OCI-LY7 (cell line): ENCODE measurements at regions not wholly inside any gene's neighbourhood (a gene's known extent, or its start where the extent isn't known, plus 50 kb on each side); places are given as distances from the start of the nearest gene placed in this dataset.

Source experiments
- BruUV-seq: library from RNA; stranded (reverse); fragments of 400-500 nt; replicated peaks from 2 replicates; lab custom pipeline; 2021; lab: Mats Ljungman, UMichigan
- CTCF ChIA-PET: fragments of 300-600 bp; sonication (Branson Sonifier 250); formaldehyde crosslinking; loops from one replicate; lab custom pipeline; 2022; ENCODE audit warnings: antibody characterized with exemption; ENCODE audit not compliant: unreplicated experiment; lab: Charles Lee
- POLR2A ChIA-PET: fragments of 300-600 bp; sonication (Branson Sonifier 250); formaldehyde crosslinking; loops from one replicate; lab custom pipeline; 2022; ENCODE audit warnings: antibody characterized with exemption; lab: Charles Lee
- DNase-seq: peaks from one replicate; pipeline ENCODE4 v3.0.0-alpha.2; 2015; ENCODE audit warnings: low spot score
- H2AFZ ChIP-seq: fragments of 200-600 bp; sonication (generic), shearing (Covaris generic); 2 replicates; pipeline ENCODE4 v1.6.1; 2014; ENCODE audit warnings: mild to moderate bottlenecking, antibody characterized with exemption, low read length, moderate library complexity
- H3K27ac ChIP-seq: fragments of 200-600 bp; sonication (generic); 2 replicates; pipeline ENCODE4 v1.5.1; 2014; ENCODE audit warnings: mixed run types, low read depth, mild to moderate bottlenecking, moderate library complexity, low read length, inconsistent platforms; ENCODE audit not compliant: poor library complexity, severe bottlenecking
- H3K36me3 ChIP-seq: fragments of 200-600 bp; sonication (generic); 2 replicates; pipeline ENCODE4 v1.6.1; 2014; ENCODE audit warnings: mild to moderate bottlenecking, antibody characterized with exemption, low read length, moderate library complexity, mixed read lengths; ENCODE audit not compliant: insufficient read depth
- H3K4me1 ChIP-seq: fragments of 200-600 bp; sonication (generic); 2 replicates; pipeline ENCODE4 v1.5.1; 2014; ENCODE audit warnings: mild to moderate bottlenecking, low read length; ENCODE audit not compliant: insufficient read depth, poor library complexity, severe bottlenecking
- H3K4me2 ChIP-seq: fragments of 200-600 bp; sonication (generic); 2 replicates; pipeline ENCODE4 v1.6.1; 2014; ENCODE audit warnings: mild to moderate bottlenecking, low read length
- H3K4me3 ChIP-seq: fragments of 200-600 bp; sonication (generic); 2 replicates; pipeline ENCODE4 v1.5.1; 2014; ENCODE audit warnings: mild to moderate bottlenecking, low read depth, low read length; ENCODE audit not compliant: poor library complexity, severe bottlenecking
- H3K79me2 ChIP-seq: fragments of 200-600 bp; sonication (generic); 2 replicates; pipeline ENCODE4 v1.6.1; 2016; ENCODE audit warnings: low read depth, mild to moderate bottlenecking, low read length, moderate library complexity, mixed read lengths; ENCODE audit not compliant: insufficient read depth
- H3K9me2 ChIP-seq: fragments of 200-600 bp; sonication (generic); 2 replicates; pipeline ENCODE4 v1.6.1; 2016; ENCODE audit warnings: mild to moderate bottlenecking, low read length, mixed read lengths; ENCODE audit not compliant: insufficient read depth
- H3K9me3 ChIP-seq: fragments of 200-600 bp; sonication (generic); 2 replicates; pipeline ENCODE4 v1.6.1; 2014; ENCODE audit warnings: mild to moderate bottlenecking, mixed run types, low read length, mixed read lengths
- H4K20me1 ChIP-seq: fragments of 200-600 bp; sonication (generic); 2 replicates; pipeline ENCODE4 v1.6.1; 2014; ENCODE audit warnings: mild to moderate bottlenecking, antibody characterized with exemption, low read length, moderate library complexity, mixed read lengths; ENCODE audit not compliant: insufficient read depth
- CTCF ChIP-seq: fragments of 200-600 bp; sonication (generic); conservative IDR thresholded peaks from 2 replicates; pipeline ENCODE4 v1.5.1; 2014; ENCODE audit warnings: mild to moderate bottlenecking, antibody characterized with exemption, low read length, moderate library complexity, mixed read lengths
- EZH2phosphoT487 ChIP-seq: fragments of 200-600 bp; sonication (generic); IDR thresholded peaks from 2 replicates; pipeline ENCODE4 v1.6.1; 2018; ENCODE audit warnings: low read depth, borderline replicate concordance, mild to moderate bottlenecking, mixed run types, antibody characterized with exemption, low read length, moderate library complexity, mixed read lengths
- intact Hi-C: fragments of 100-400 bp; cut with micrococcal nuclease; formaldehyde crosslinking; loops from one replicate; pipeline ENCODE4 v1.10.0; 2022; ENCODE audit not compliant: unreplicated experiment

GRCh38 chr18:49701190-49701589, 112.1 kb downstream of the ACAA2 start:
- intact Hi-C loops = no loop called here
- CTCF ChIA-PET = no interaction called here

DNA sequence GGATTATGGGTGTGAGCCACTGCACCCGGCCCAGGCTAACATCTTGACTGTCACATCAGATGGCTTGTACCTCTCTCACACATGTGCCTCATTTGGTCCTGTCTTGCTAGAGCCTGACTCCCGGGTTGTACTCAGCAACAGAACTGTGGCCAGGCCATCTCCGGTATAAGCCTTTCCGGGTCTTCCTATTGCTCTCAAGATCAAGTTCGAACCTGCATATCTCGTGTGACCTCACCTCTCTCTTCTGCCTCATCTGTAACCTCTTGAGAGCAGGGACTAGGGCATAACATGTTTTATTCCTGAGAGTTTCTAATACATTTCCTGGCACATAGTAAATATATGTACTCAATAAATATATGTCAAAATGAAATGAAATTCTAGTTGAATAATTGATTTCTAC, 114.0 kb downstream of the ACAA2 start:
- H2AFZ ChIP-seq = no peak overlapping the region
- H3K4me1 ChIP-seq = no peaks in the 10 kb centered on the region
- ChIA-PET CTCF (no interaction called here), POLR2A (no interaction called here)
- no peak overlapping the region for H3K4me2 ChIP-seq
- no peaks in the 10 kb centered on the region for H4K20me1 ChIP-seq
- no peak overlapping the region for H3K4me3 ChIP-seq
- BruUV-seq = no TSS peak
- H3K36me3 ChIP-seq = no peaks in the 10 kb centered on the region
- no peak for DNase-seq
- no peaks in the 10 kb centered on the region for H3K9me2 ChIP-seq
- intact Hi-C loops = no loop called here
- H3K27ac ChIP-seq = no peak overlapping the region
- H3K9me3 ChIP-seq = no peaks in the 10 kb centered on the region
- TF ChIP-seq CTCF (no peak), EZH2phosphoT487 (no peak)
- no peaks in the 10 kb centered on the region for H3K79me2 ChIP-seq

More at GRCh38 chr18:49701190-49701589, 112.1 kb downstream of the ACAA2 start:
- no peak for DNase-seq
- no peak for TF ChIP-seq CTCF
- TF ChIP-seq EZH2phosphoT487 = no peak
- no TSS peak for BruUV-seq
- no peaks in the 10 kb centered on the region for H3K79me2 ChIP-seq
- H3K9me3 ChIP-seq = no peaks in the 10 kb centered on the region
- POLR2A ChIA-PET = no interaction called here
- no peak overlapping the region for H3K27ac ChIP-seq
- no peaks in the 10 kb centered on the region for H3K4me1 ChIP-seq
- H2AFZ ChIP-seq = no peak overlapping the region
- H3K4me2 ChIP-seq = no peak overlapping the region
- H3K4me3 ChIP-seq = no peak overlapping the region
- H3K36me3 ChIP-seq = no peaks in the 10 kb centered on the region
- H4K20me1 ChIP-seq = no peaks in the 10 kb centered on the region
- no peaks in the 10 kb centered on the region for H3K9me2 ChIP-seq

- Histone ChIP-seq H3K79me2 (no peaks in the 10 kb centered on the region), H3K4me1 (no peaks in the 10 kb centered on the region), H4K20me1 (no peaks in the 10 kb centered on the region), H3K27ac (no peak overlapping the region), H3K9me2 (no peaks in the 10 kb centered on the region), H3K36me3 (no peaks in the 10 kb centered on the region), H3K4me2 (no peak overlapping the region), H2AFZ (no peak overlapping the region), H3K9me3 (no peaks in the 10 kb centered on the region), H3K4me3 (no peak overlapping the region)
- no peak for DNase-seq
- TF ChIP-seq EZH2phosphoT487 (no peak), CTCF (no peak)
- intact Hi-C loops = no loop called here
- CTCF ChIA-PET = no interaction called here
- no TSS peak for BruUV-seq
- POLR2A ChIA-PET = no interaction called here
Measured at GRCh38 chr18:49698525-49699025, 114.8 kb downstream of the ACAA2 start.
